ENCODE measurements at regions not wholly inside any gene's neighbourhood (a gene's known extent, or its start where the extent isn't known, plus 50 kb on each side); places are given as distances from the start of the nearest gene placed in this dataset.

DNA sequence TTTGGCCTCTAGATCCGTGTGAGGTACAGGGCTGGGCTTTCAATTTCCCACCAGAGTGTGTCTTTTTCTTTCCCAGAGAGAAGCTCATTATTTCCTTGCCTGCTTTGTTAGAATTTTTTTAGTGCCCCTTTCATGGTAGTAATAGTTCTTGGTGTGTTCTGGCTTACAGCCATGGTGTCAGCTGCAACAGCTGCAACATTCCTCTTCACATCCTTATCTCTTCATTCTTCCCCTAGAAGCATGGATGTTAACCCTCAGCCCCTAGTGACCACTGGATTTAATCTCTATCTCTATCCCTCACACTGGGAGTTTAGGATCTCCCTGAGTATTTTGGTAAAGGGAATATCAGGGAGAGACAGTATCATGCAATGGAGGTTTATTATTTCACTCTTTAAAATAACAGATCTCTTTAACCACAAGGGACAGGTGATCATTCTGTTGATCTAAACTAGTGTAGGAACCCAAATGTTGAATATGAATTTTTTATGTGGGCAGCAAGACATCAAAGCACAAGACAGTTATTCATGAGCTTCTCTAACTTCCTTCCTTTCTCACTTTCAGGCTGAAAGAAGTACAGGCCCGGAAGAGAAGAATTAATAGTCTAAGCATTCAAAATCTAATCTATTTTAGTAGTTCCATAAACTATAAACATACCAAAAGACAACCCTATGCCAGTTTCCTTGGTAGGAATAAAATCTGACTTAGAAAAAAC is 160.2 kb downstream of the FAM170A start:
- Histone ChIP-seq H3K4me2 (ENCODE audit: extremely low read depth, insufficient read depth, low read length) (no peak overlapping the region), H4K20me1 (ENCODE audit: control insufficient read depth, extremely low read depth, insufficient read depth, low read length) (no peaks in the 10 kb centered on the region)

DNA sequence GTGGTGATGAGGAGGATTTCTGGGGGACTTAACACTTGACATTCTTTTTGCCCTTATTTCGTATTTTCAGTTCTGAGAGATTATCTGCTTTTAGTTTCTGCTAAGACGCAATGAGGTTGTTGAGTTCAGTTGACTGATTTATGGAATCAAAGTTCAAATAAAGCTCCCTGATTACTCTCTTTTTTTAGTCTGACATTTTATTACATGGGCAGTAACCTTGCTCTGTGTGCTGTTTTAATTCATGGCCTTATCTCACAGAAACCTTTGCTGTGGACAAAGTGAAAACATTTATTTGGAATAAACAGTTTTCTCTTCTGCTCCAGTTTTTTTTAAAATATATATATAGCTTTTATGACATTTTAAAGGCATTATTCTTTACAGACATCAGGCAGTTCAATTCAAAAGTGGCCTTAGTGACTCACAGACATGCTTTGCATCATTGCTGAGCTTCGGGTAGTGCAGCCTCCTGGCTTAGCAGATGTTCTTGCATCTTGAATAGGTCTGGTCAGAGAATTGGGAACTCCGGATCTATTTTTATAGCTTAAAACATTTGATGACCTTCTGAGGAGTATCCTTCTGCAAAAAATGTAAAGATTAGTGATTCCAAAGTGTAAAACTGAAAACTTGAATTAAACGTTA is 162.9 kb downstream of the FAM170A start:
- no peak for TF ChIP-seq EZH2 (IDR thresholded peaks at IDR 0.05; ENCODE audit: low read length, missing control alignments)
- TF ChIP-seq, protein P1, sequence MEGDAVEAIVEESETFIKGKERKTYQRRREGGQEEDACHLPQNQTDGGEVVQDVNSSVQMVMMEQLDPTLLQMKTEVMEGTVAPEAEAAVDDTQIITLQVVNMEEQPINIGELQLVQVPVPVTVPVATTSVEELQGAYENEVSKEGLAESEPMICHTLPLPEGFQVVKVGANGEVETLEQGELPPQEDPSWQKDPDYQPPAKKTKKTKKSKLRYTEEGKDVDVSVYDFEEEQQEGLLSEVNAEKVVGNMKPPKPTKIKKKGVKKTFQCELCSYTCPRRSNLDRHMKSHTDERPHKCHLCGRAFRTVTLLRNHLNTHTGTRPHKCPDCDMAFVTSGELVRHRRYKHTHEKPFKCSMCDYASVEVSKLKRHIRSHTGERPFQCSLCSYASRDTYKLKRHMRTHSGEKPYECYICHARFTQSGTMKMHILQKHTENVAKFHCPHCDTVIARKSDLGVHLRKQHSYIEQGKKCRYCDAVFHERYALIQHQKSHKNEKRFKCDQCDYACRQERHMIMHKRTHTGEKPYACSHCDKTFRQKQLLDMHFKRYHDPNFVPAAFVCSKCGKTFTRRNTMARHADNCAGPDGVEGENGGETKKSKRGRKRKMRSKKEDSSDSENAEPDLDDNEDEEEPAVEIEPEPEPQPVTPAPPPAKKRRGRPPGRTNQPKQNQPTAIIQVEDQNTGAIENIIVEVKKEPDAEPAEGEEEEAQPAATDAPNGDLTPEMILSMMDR (conservative IDR thresholded peaks at IDR 0.05 in 1 of 2, IDR thresholded peaks at IDR 0.05 in 1 of 2; ENCODE audit: low read depth in 1 of 2, low read length in 2 of 2): no peak
- Histone ChIP-seq H3K27me3 (ENCODE audit: control insufficient read depth, insufficient read depth, low read length) (no peaks in the 10 kb centered on the region), H3K4me3 (replicated peaks in 1 of 4; ENCODE audit: control extremely low read depth in 1 of 4, insufficient read depth in 1 of 4, low read depth in 3 of 4, low read length in 4 of 4) (no peak overlapping the region), H3K4me1 (ENCODE audit: control insufficient read depth, extremely low read depth, insufficient read depth, low read length) (no peaks in the 10 kb centered on the region), H2AFZ (ENCODE audit: low read length) (no peak overlapping the region), H3K9me3 (ENCODE audit: control insufficient read depth, insufficient read depth, low read depth, low read length) (no peaks in the 10 kb centered on the region), H3K27ac (ENCODE audit: insufficient read depth, low read length) (no peak overlapping the region), H3K36me3 (ENCODE audit: control insufficient read depth, insufficient read depth, low read length) (no peaks in the 10 kb centered on the region), H3K9ac (ENCODE audit: insufficient read depth, low read length) (no peak overlapping the region), H3K79me2 (ENCODE audit: control insufficient read depth, insufficient read depth, low read length) (no peaks in the 10 kb centered on the region), H4K20me1 (ENCODE audit: control insufficient read depth, extremely low read depth, insufficient read depth, low read length) (no peaks in the 10 kb centered on the region), H3K4me2 (ENCODE audit: extremely low read depth, insufficient read depth, low read length) (no peak overlapping the region)
- peak in 1 of 2 donors; percentile 23 for DNase-seq (ENCODE audit: low read depth in 2 of 2)

More for the DNA sequence above, 160.2 kb downstream of the FAM170A start:
- Histone ChIP-seq H3K4me3 (replicated peaks in 1 of 4; ENCODE audit: control extremely low read depth in 1 of 4, insufficient read depth in 1 of 4, low read depth in 3 of 4, low read length in 4 of 4) (no peak overlapping the region), H3K79me2 (ENCODE audit: control insufficient read depth, insufficient read depth, low read length) (no peaks in the 10 kb centered on the region), H3K4me1 (ENCODE audit: control insufficient read depth, extremely low read depth, insufficient read depth, low read length) (no peaks in the 10 kb centered on the region), H3K27ac (ENCODE audit: insufficient read depth, low read length) (no peak overlapping the region), H2AFZ (ENCODE audit: low read length) (no peak overlapping the region), H3K36me3 (ENCODE audit: control insufficient read depth, insufficient read depth, low read length) (no peaks in the 10 kb centered on the region), H3K9ac (ENCODE audit: insufficient read depth, low read length) (no peak overlapping the region), H3K9me3 (ENCODE audit: control insufficient read depth, insufficient read depth, low read depth, low read length) (no peaks in the 10 kb centered on the region), H3K27me3 (ENCODE audit: control insufficient read depth, insufficient read depth, low read length) (no peaks in the 10 kb centered on the region)
- peak in 1 of 2 donors; percentile 3 for DNase-seq (ENCODE audit: low read depth in 2 of 2)
- TF ChIP-seq, protein P1 (conservative IDR thresholded peaks at IDR 0.05 in 1 of 2, IDR thresholded peaks at IDR 0.05 in 1 of 2; ENCODE audit: low read depth in 1 of 2, low read length in 2 of 2): no peak
- no peak for TF ChIP-seq EZH2 (IDR thresholded peaks at IDR 0.05; ENCODE audit: low read length, missing control alignments)

DNA sequence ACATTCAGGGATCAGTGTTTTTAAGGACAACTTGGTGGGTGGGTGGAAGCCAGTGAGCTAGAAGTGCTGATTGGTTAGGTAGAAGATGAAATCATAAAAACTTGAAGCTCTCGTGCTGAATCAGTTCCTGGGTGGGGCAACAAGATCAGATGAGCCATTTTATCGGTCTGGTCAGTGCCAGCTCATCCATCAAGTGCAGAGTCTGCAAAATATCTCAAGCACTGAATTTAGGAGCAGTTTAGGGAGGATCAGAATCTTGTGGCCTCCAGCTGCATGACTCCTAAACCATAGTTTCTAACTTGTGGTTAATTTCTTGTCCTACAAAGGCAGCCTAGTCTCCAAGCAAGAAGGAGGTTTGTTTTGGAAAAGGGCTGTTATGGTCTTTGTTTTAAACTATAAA is 166.4 kb downstream of the FAM170A start:
- Histone ChIP-seq H3K36me3 (ENCODE audit: control insufficient read depth, insufficient read depth, low read length) (no peaks in the 10 kb centered on the region), H3K27ac (ENCODE audit: insufficient read depth, low read length) (no peak overlapping the region), H3K4me3 (replicated peaks in 1 of 4; ENCODE audit: control extremely low read depth in 1 of 4, insufficient read depth in 1 of 4, low read depth in 3 of 4, low read length in 4 of 4) (no peak overlapping the region), H2AFZ (ENCODE audit: low read length) (no peak overlapping the region), H3K4me1 (ENCODE audit: control insufficient read depth, extremely low read depth, insufficient read depth, low read length) (no peaks in the 10 kb centered on the region), H3K4me2 (ENCODE audit: extremely low read depth, insufficient read depth, low read length) (no peak overlapping the region), H3K27me3 (ENCODE audit: control insufficient read depth, insufficient read depth, low read length) (no peaks in the 10 kb centered on the region), H3K9ac (ENCODE audit: insufficient read depth, low read length) (no peak overlapping the region), H3K79me2 (ENCODE audit: control insufficient read depth, insufficient read depth, low read length) (no peaks in the 10 kb centered on the region), H4K20me1 (ENCODE audit: control insufficient read depth, extremely low read depth, insufficient read depth, low read length) (no peaks in the 10 kb centered on the region), H3K9me3 (ENCODE audit: control insufficient read depth, insufficient read depth, low read depth, low read length) (no peaks in the 10 kb centered on the region)
- peak; percentile 3 to 28 for DNase-seq (ENCODE audit: low read depth in 2 of 2)
- TF ChIP-seq, protein P1 (conservative IDR thresholded peaks at IDR 0.05 in 1 of 2, IDR thresholded peaks at IDR 0.05 in 1 of 2; ENCODE audit: low read depth in 1 of 2, low read length in 2 of 2): no peak
- no peak for TF ChIP-seq EZH2 (IDR thresholded peaks at IDR 0.05; ENCODE audit: low read length, missing control alignments)
